MM.1S (cell line): ENCODE measurements at regions not wholly inside any gene's neighbourhood (a gene's known extent, or its start where the extent isn't known, plus 50 kb on each side); places are given as distances from the start of the nearest gene placed in this dataset.

ENCODE experiments used
- DNase-seq: peaks from one replicate; pipeline ENCODE4 v3.0.0-alpha.2; 2015
- H2AFZ ChIP-seq: fragments of 300-600 bp; sonication (generic); 2 replicates; pipeline ENCODE4 v1.6.0; 2016; ENCODE audit warnings: antibody characterized with exemption, low read length
- H3F3A ChIP-seq: fragments of 300-600 bp; sonication (generic); 2 replicates; pipeline ENCODE4 v1.6.1; 2016; ENCODE audit warnings: mild to moderate bottlenecking, antibody characterized with exemption, low read length, moderate library complexity, mixed read lengths; ENCODE audit not compliant: insufficient read depth
- H3K27ac ChIP-seq: fragments of 300-600 bp; sonication (generic); 2 replicates; pipeline ENCODE4 v1.5.1; 2016; ENCODE audit warnings: mild to moderate bottlenecking, low read length
- H3K27me3 ChIP-seq: fragments of 300-600 bp; sonication (generic); replicated peaks from 2 replicates; pipeline ENCODE4 v1.6.0; 2016; ENCODE audit warnings: low read length; ENCODE audit not compliant: insufficient read depth
- H3K36me3 ChIP-seq: fragments of 300-600 bp; sonication (generic); replicated peaks from 2 replicates; pipeline ENCODE4 v1.6.1; 2016; ENCODE audit warnings: mild to moderate bottlenecking, low read length, mixed read lengths; ENCODE audit not compliant: insufficient read depth
- H3K4me1 ChIP-seq: fragments of 300-600 bp; sonication (generic); 2 replicates; pipeline ENCODE4 v1.6.1; 2016; ENCODE audit warnings: low read length, mixed read lengths
- H3K4me2 ChIP-seq: fragments of 300-600 bp; sonication (generic); 2 replicates; pipeline ENCODE4 v1.6.0; 2016; ENCODE audit warnings: low read depth, low read length
- H3K4me3 ChIP-seq: fragments of 300-600 bp; sonication (generic); 2 replicates; pipeline ENCODE4 v1.5.1; 2016; ENCODE audit warnings: low read length, mixed read lengths
- H3K79me2 ChIP-seq: fragments of 300-600 bp; sonication (generic); 2 replicates; pipeline ENCODE4 v1.6.1; 2016; ENCODE audit warnings: mixed run types, low read length, mixed read lengths
- H3K9ac ChIP-seq: fragments of 300-600 bp; sonication (generic); 2 replicates; pipeline ENCODE4 v1.6.1; 2016; ENCODE audit warnings: low read length, mixed read lengths
- H3K9me2 ChIP-seq: fragments of 300-600 bp; sonication (generic); replicated peaks from 2 replicates; pipeline ENCODE4 v1.6.1; 2016; ENCODE audit warnings: mild to moderate bottlenecking, low read length, mixed read lengths; ENCODE audit not compliant: insufficient read depth
- H3K9me3 ChIP-seq: fragments of 300-600 bp; sonication (generic); replicated peaks from 2 replicates; pipeline ENCODE4 v1.6.1; 2016; ENCODE audit warnings: mild to moderate bottlenecking, low read length, mixed read lengths; ENCODE audit not compliant: insufficient read depth
- H4K20me1 ChIP-seq: fragments of 300-600 bp; sonication (generic); 2 replicates; pipeline ENCODE4 v1.6.1; 2016; ENCODE audit warnings: mild to moderate bottlenecking, low read length, moderate library complexity, mixed read lengths; ENCODE audit not compliant: insufficient read depth
- EZH2 ChIP-seq: fragments of 300-600 bp; sonication (generic); optimal IDR thresholded peaks from 2 replicates; pipeline ENCODE3; 2017; ENCODE audit warnings: low read depth, mild to moderate bottlenecking, antibody characterized with exemption, low read length, mixed read lengths
- EZH2phosphoT487 ChIP-seq: fragments of 300-600 bp; sonication (generic); IDR thresholded peaks from 2 replicates; pipeline ENCODE4 v1.6.1; 2018; ENCODE audit warnings: antibody characterized with exemption, low read length
- TF ChIP-seq, protein P1 (sequence below): fragments of 300-600 bp; sonication (generic); IDR thresholded peaks from 2 replicates; pipeline ENCODE4 v1.5.1; 2016; ENCODE audit warnings: antibody characterized with exemption, low read length, mixed read lengths

DNA sequence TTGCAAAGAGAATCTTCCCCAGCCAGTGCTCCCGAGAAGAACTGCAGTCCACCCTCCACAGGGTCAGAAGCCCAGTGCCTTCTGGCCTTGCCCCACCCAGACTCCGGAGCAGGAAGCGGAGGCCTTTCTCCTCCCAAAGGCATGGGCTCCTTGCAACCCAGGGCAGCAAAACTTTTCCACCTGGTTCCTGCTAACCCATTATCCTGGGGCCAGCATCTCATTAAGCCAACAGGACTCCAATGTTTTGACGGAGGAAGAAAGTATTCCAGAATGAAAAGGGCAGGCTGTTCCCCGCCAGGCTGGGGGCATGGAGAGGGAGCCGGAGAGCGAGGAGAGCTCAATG, 88.1 kb downstream of the RTL6 start:
- Histone ChIP-seq H3K27ac (no peak overlapping the region), H3K79me2 (no peaks in the 10 kb centered on the region), H3K36me3 (no peaks in the 10 kb centered on the region), H3K9me2 (no peaks in the 10 kb centered on the region), H3K9me3 (no peaks in the 10 kb centered on the region), H2AFZ (no peak overlapping the region), H3F3A (no peaks in the 10 kb centered on the region), H4K20me1 (no peaks in the 10 kb centered on the region), H3K4me3 (no peak overlapping the region), H3K9ac (no peak overlapping the region), H3K27me3 (peaks cover 97% of the 10 kb centered on the region), H3K4me1 (no peaks in the 10 kb centered on the region), H3K4me2 (no peak overlapping the region)
- no peak for DNase-seq
- TF ChIP-seq, protein P1, sequence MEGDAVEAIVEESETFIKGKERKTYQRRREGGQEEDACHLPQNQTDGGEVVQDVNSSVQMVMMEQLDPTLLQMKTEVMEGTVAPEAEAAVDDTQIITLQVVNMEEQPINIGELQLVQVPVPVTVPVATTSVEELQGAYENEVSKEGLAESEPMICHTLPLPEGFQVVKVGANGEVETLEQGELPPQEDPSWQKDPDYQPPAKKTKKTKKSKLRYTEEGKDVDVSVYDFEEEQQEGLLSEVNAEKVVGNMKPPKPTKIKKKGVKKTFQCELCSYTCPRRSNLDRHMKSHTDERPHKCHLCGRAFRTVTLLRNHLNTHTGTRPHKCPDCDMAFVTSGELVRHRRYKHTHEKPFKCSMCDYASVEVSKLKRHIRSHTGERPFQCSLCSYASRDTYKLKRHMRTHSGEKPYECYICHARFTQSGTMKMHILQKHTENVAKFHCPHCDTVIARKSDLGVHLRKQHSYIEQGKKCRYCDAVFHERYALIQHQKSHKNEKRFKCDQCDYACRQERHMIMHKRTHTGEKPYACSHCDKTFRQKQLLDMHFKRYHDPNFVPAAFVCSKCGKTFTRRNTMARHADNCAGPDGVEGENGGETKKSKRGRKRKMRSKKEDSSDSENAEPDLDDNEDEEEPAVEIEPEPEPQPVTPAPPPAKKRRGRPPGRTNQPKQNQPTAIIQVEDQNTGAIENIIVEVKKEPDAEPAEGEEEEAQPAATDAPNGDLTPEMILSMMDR: no peak
- TF ChIP-seq EZH2phosphoT487: no peak
- no peak for TF ChIP-seq EZH2

DNA sequence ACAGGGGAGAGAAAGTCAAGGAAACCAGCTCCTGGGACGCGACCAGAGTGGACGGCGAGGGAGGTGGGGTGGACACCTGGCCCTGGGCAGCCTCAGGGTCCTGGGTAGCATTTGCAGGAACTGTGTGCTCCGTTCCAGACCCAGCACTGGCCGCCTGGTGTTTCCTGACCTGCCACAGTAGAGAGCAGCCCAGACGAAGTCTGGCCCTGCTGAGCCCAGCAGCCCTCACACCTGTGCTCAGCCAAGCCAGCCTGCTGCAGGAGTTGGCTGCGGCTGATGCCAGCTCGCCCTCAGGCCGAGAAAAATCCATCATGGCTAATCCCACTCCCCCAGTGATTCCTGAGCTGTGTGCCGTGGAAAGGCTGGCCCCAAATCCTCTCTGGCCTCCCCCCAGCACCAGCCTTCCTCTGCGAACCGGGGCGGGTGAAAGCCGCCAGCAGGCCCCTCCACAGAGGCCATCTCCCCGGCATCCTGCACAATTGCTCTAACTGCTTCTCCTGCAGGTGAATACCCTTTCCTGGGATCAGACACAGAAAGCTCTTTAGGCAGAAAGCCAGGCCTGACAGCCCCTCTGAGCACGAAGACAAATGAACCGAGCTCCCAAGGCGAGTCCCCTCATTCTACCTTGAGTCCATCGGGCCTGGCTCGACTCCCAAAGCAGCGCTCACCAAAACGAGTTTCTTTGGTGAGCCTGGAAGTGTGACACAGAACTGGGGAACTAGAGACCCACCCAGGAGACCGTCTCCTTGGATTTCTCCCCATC, 88.6 kb downstream of the RTL6 start:
- H3K9me2 ChIP-seq: no peaks in the 10 kb centered on the region
- no peaks in the 10 kb centered on the region for H3K9me3 ChIP-seq
- H3K4me3 ChIP-seq: no peak overlapping the region
- H3K27me3 ChIP-seq: peaks cover 97% of the 10 kb centered on the region
- no peaks in the 10 kb centered on the region for H3K4me1 ChIP-seq
- H4K20me1 ChIP-seq: no peaks in the 10 kb centered on the region
- no peaks in the 10 kb centered on the region for H3K36me3 ChIP-seq
- H3K27ac ChIP-seq: no peak overlapping the region
- no peak overlapping the region for H3K4me2 ChIP-seq
- no peak overlapping the region for H3K9ac ChIP-seq
- H3F3A ChIP-seq: no peaks in the 10 kb centered on the region
- DNase-seq: no peak
- no peak overlapping the region for H2AFZ ChIP-seq
- TF ChIP-seq EZH2: no peak
- no peaks in the 10 kb centered on the region for H3K79me2 ChIP-seq

DNA sequence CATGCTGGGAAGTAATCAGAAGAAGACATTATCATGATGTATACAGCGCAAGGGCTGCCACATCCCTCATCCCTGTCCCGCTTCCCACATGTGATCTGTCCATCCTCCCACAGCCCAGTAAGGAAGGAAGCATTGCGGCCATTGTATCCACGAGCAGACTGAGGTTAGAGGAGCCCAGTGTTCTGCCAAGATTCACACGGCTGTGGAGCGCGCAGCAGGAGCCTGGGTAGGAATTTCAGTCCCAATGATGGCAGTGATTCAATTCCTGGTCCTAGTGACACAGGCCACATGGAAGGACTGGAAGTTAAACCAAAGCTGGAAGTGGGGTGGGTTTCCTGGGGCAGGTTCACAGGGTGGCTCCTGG, 89.2 kb downstream of the RTL6 start:
- H3K4me3 ChIP-seq: no peak overlapping the region
- H3K4me1 ChIP-seq: no peaks in the 10 kb centered on the region
- no peaks in the 10 kb centered on the region for H3K79me2 ChIP-seq
- no peak overlapping the region for H3K4me2 ChIP-seq
- H3K36me3 ChIP-seq: no peaks in the 10 kb centered on the region
- peaks cover 99% of the 10 kb centered on the region for H3K27me3 ChIP-seq
- no peak overlapping the region for H3K9ac ChIP-seq
- no peaks in the 10 kb centered on the region for H3K9me2 ChIP-seq
- TF ChIP-seq EZH2phosphoT487 (no peak), EZH2 (no peak)
- TF ChIP-seq, protein P1: no peak
- no peaks in the 10 kb centered on the region for H4K20me1 ChIP-seq
- no peak for DNase-seq
- H3F3A ChIP-seq: no peaks in the 10 kb centered on the region
- no peaks in the 10 kb centered on the region for H3K9me3 ChIP-seq
- no peak overlapping the region for H2AFZ ChIP-seq
- H3K27ac ChIP-seq: no peak overlapping the region

DNA sequence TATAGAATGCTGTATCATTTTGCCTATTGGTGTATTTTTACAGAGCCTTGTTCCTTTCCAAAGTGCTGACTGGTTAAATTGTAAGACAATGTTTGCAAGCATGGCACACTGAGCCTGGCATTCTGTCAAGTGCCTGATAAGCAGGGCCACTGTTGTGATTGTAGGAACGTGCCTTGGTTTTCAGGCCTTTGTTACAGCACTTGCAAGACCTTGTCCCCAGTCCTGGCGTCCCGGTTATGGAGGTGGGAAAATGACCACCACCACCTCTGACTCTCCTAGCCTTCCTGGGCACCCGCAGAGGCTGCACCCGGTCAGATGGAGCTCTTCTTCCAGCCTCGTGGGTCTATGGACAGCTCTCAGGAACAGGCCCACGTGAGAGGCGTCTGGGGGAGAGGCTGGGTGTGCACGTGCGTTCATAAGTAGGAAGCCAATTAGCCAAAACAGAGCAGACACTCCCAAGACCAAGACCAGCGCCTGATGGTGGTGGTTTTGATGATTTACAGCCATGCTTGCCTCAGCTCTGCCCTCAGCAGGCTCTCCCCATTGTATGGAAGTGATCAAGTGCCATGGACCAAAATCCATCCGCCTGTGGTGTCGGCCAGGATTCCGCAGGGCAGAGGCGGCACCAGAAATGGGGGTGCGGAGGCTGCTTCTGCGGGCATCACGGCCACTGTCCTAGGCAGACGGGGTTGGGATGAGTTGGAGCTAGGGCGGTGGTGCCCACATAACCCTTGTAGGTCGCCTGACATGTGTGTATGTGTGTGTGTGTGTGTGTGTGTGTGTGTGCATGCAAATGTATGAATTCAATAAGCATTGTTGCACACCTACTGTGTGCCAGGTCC, 89.8 kb downstream of the RTL6 start:
- Histone ChIP-seq H2AFZ (no peak overlapping the region), H3K9me3 (no peaks in the 10 kb centered on the region), H3K9ac (no peak overlapping the region), H3F3A (no peaks in the 10 kb centered on the region), H3K9me2 (no peaks in the 10 kb centered on the region), H3K27me3 (peaks cover 99% of the 10 kb centered on the region), H3K4me1 (no peaks in the 10 kb centered on the region), H4K20me1 (no peaks in the 10 kb centered on the region), H3K36me3 (no peaks in the 10 kb centered on the region), H3K4me3 (no peak overlapping the region), H3K27ac (no peak overlapping the region), H3K79me2 (no peaks in the 10 kb centered on the region), H3K4me2 (no peak overlapping the region)
- no peak for DNase-seq
- TF ChIP-seq EZH2 (no peak), EZH2phosphoT487 (no peak)
- TF ChIP-seq, protein P1: no peak
